Activated naive CD4-positive, alpha-beta T cell treated with anti-CD3 and anti-CD28 coated beads, Interleukin-2, amount 50 U/mL, for 72 hours (primary cell): ENCODE measurements at regions not wholly inside any gene's neighbourhood (a gene's known extent, or its start where the extent isn't known, plus 50 kb on each side); places are given as distances from the start of the nearest gene placed in this dataset.
"Not testable (repeated sequence)": the region's sequence is repeated elsewhere in the genome, so short reads cannot be mapped to it uniquely, and the experiment has no call there.

Source experiments
- ATAC-seq, 2 donors: fragments of 150-1000 bp; cut with Tn5 transposase; 2 replicates each; pipeline ENCODE4 v1.10.0; 2021; ENCODE audit warnings: mild to moderate bottlenecking in 2 of 2, moderate library complexity in 2 of 2
- DNase-seq, 2 donors: peaks; one replicate each; pipeline ENCODE4 v3.0.0; 2021 to 2022; ENCODE audit warnings: low spot score in 2 of 2
- H3K27ac Mint-ChIP-seq, 2 donors: one replicate each; pipeline ENCODE4 v1.8.0; 2022; ENCODE audit warnings: mild to moderate bottlenecking in 2 of 2, mixed read lengths in 2 of 2
- H3K36me3 Mint-ChIP-seq, 2 donors: one replicate each; pipeline ENCODE4 v1.8.0; 2022; ENCODE audit warnings: mixed read lengths in 2 of 2
- H3K9me3 Mint-ChIP-seq, 2 donors: one replicate each; pipeline ENCODE4 v1.8.0; 2022; ENCODE audit warnings: mixed read lengths in 2 of 2

GRCh38 chr22:35475545-35475944 lies 65.1 kb upstream of the RASD2 start:
- ATAC-seq (no peak), DNase-seq (no peak)
- Mint-ChIP-seq H3K36me3 (peaks cover 6 to 7% of the 10 kb centered on the region in 2 donors), H3K27ac (no peak overlapping the region), H3K9me3 (no peaks in the 10 kb centered on the region)

- no peak overlapping the region for H3K27ac Mint-ChIP-seq
- H3K9me3 Mint-ChIP-seq, result no peaks in the 10 kb centered on the region
- no peak for DNase-seq
- no peak for ATAC-seq
- no peaks in the 10 kb centered on the region for H3K36me3 Mint-ChIP-seq
These were observed 64.3 kb upstream of the RASD2 start for GRCh38 chr22:35476341-35476740.

GRCh38 chr22:35477911-35478582 lies 62.6 kb upstream of the RASD2 start:
- no peaks in the 10 kb centered on the region for H3K36me3 Mint-ChIP-seq
- DNase-seq (no peak), ATAC-seq (no peak)
- H3K9me3 Mint-ChIP-seq, result no peaks in the 10 kb centered on the region
- H3K27ac Mint-ChIP-seq, result peak overlapping the region in 1 of 2 donors; percentile 55

- no peaks in the 10 kb centered on the region for H3K36me3 Mint-ChIP-seq
- DNase-seq (no peak), ATAC-seq (no peak)
- H3K27ac Mint-ChIP-seq, result peak overlapping the region; percentile 6 to 55
- no peaks in the 10 kb centered on the region for H3K9me3 Mint-ChIP-seq
These were observed 62.0 kb upstream of the RASD2 start for GRCh38 chr22:35478633-35479107.

- H3K9me3 Mint-ChIP-seq, result no peaks in the 10 kb centered on the region
These were observed 61.3 kb upstream of the RASD2 start for GRCh38 chr22:35479359-35479758.

GRCh38 chr22:35479985-35480550 lies 60.6 kb upstream of the RASD2 start:
- no peaks in the 10 kb centered on the region for H3K9me3 Mint-ChIP-seq
- ATAC-seq (no peak), DNase-seq (no peak)
- no peaks in the 10 kb centered on the region for H3K36me3 Mint-ChIP-seq
- H3K27ac Mint-ChIP-seq, result no peak overlapping the region

More at GRCh38 chr22:35479359-35479758, 61.3 kb upstream of the RASD2 start:
- ATAC-seq (no peak), DNase-seq (no peak)
- no peaks in the 10 kb centered on the region for H3K36me3 Mint-ChIP-seq
- H3K27ac Mint-ChIP-seq, result no peak overlapping the region

GRCh38 chr22:35480627-35481550 lies 59.7 kb upstream of the RASD2 start:
- ATAC-seq, result no peak
- peak overlapping the region in 1 of 2 donors; percentile 2 for H3K27ac Mint-ChIP-seq
- H3K36me3 Mint-ChIP-seq, result no peaks in the 10 kb centered on the region
- H3K9me3 Mint-ChIP-seq, result no peaks in the 10 kb centered on the region
- no peak for DNase-seq

- DNase-seq, result no peak
- no peak for ATAC-seq
- Mint-ChIP-seq H3K9me3 (no peaks in the 10 kb centered on the region), H3K27ac (no peak overlapping the region), H3K36me3 (no peaks in the 10 kb centered on the region)
These were observed 58.3 kb upstream of the RASD2 start for GRCh38 chr22:35482311-35482710.

GRCh38 chr22:35482974-35483373 lies 57.7 kb upstream of the RASD2 start:
- no peak for DNase-seq
- H3K9me3 Mint-ChIP-seq, result no peaks in the 10 kb centered on the region
- ATAC-seq, result no peak
- no peaks in the 10 kb centered on the region for H3K36me3 Mint-ChIP-seq
- H3K27ac Mint-ChIP-seq, result no peak overlapping the region

- ATAC-seq (no peak), DNase-seq (no peak)
- H3K36me3 Mint-ChIP-seq, result no peaks in the 10 kb centered on the region
- no peaks in the 10 kb centered on the region for H3K9me3 Mint-ChIP-seq
- H3K27ac Mint-ChIP-seq, result no peak overlapping the region
These were observed 56.9 kb upstream of the RASD2 start for GRCh38 chr22:35483730-35484129.

GRCh38 chr22:35484651-35485556 lies 55.7 kb upstream of the RASD2 start:
- Mint-ChIP-seq H3K36me3 (no peaks in the 10 kb centered on the region), H3K9me3 (no peaks in the 10 kb centered on the region), H3K27ac (no peak overlapping the region)
- DNase-seq, result no peak
- no peak for ATAC-seq

- H3K9me3 Mint-ChIP-seq, result no peaks in the 10 kb centered on the region
- peak overlapping the region in 1 of 2 donors; percentile 19 for H3K27ac Mint-ChIP-seq
- no peak for ATAC-seq
- DNase-seq, result no peak
- no peaks in the 10 kb centered on the region for H3K36me3 Mint-ChIP-seq
These were observed 54.5 kb upstream of the RASD2 start for GRCh38 chr22:35486116-35486631.

- DNase-seq, H3K36me3 Mint-ChIP-seq, H3K9me3 Mint-ChIP-seq, H3K27ac Mint-ChIP-seq, ATAC-seq: not testable (repeated sequence)
These were observed 53.0 kb upstream of the RASD2 start for GRCh38 chr22:35487623-35488022.

- no peaks in the 10 kb centered on the region for H3K36me3 Mint-ChIP-seq
- no peak for DNase-seq
- no peaks in the 10 kb centered on the region for H3K9me3 Mint-ChIP-seq
- peak overlapping the region in 1 of 2 donors; percentile 33 for H3K27ac Mint-ChIP-seq
- no peak for ATAC-seq
These were observed 52.1 kb upstream of the RASD2 start for GRCh38 chr22:35488513-35488912.

GRCh38 chr22:35489239-35489638 lies 51.4 kb upstream of the RASD2 start:
- DNase-seq, result no peak
- no peaks in the 10 kb centered on the region for H3K9me3 Mint-ChIP-seq
- H3K27ac Mint-ChIP-seq, result no peak overlapping the region
- H3K36me3 Mint-ChIP-seq, result no peaks in the 10 kb centered on the region
- ATAC-seq, result no peak
